Neutrophil (primary cell): ENCODE measurements at regions not wholly inside any gene's neighbourhood (a gene's known extent, or its start where the extent isn't known, plus 50 kb on each side); places are given as distances from the start of the nearest gene placed in this dataset.

Experiments used
- H3K27ac ChIP-seq: fragments of 200-600 bp; sonication (generic); 2 replicates; pipeline ENCODE4 v1.5.1; 2016; ENCODE audit warnings: mild to moderate bottlenecking, moderate library complexity
- H3K27me3 ChIP-seq: fragments of 200-600 bp; sonication (generic); 2 replicates; pipeline ENCODE4 v1.6.0; 2016; ENCODE audit warnings: mild to moderate bottlenecking
- H3K36me3 ChIP-seq: fragments of 200-600 bp; sonication (generic); 2 replicates; pipeline ENCODE4 v1.5.1; 2017
- H3K4me1 ChIP-seq, 2 experiments: fragments of 200-600 bp in 1 of 2; sonication (generic) in 1 of 2; 1 replicate in 1 of 2; 2 replicates in 1 of 2; pipeline versions ENCODE4 v1.5.1 to v1.6.1; 2013 to 2016; ENCODE audit warnings: low read depth in 1 of 2, low read length in 1 of 2, mild to moderate bottlenecking in 1 of 2, moderate library complexity in 1 of 2; ENCODE audit not compliant: control insufficient read depth in 1 of 2, insufficient read depth in 1 of 2
- H3K4me3 ChIP-seq, 2 experiments: fragments of 200-600 bp in 1 of 2; sonication (generic) in 1 of 2; 1 replicate in 1 of 2; 2 replicates in 1 of 2; pipeline ENCODE4 v1.5.1; 2013 to 2016; ENCODE audit warnings: low read depth in 1 of 2, low read length in 1 of 2, mild to moderate bottlenecking in 1 of 2, moderate library complexity in 1 of 2
- H3K9me3 ChIP-seq: fragments of 200-600 bp; sonication (generic); 2 replicates; pipeline ENCODE4 v1.5.1; 2016
- TF ChIP-seq, protein P1 (sequence below): fragments of 200-600 bp; sonication (generic); IDR thresholded peaks from 2 replicates; pipeline ENCODE4 v1.5.1; 2016; ENCODE audit warnings: antibody characterized with exemption

DNA sequence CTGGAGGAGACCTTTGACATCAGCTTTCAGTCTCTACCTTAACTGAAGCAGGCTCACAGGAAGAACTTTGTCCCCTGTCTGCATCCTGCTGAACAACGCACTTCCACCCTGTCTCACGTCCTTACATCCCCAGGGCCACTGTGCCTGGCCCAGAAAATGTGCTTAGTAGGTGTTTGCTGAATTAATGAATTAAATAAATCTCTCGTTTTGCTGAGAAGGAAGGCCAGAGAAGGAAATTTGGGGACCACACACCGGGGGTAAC, 54.3 kb upstream of the CREB3L1 start:
- Histone ChIP-seq H3K27ac (no peak overlapping the region), H3K9me3 (no peaks in the 10 kb centered on the region), H3K27me3 (peaks cover 5% of the 10 kb centered on the region), H3K4me3 (no peak overlapping the region), H3K4me1 (no peaks in the 10 kb centered on the region), H3K36me3 (no peaks in the 10 kb centered on the region)
- TF ChIP-seq, protein P1, sequence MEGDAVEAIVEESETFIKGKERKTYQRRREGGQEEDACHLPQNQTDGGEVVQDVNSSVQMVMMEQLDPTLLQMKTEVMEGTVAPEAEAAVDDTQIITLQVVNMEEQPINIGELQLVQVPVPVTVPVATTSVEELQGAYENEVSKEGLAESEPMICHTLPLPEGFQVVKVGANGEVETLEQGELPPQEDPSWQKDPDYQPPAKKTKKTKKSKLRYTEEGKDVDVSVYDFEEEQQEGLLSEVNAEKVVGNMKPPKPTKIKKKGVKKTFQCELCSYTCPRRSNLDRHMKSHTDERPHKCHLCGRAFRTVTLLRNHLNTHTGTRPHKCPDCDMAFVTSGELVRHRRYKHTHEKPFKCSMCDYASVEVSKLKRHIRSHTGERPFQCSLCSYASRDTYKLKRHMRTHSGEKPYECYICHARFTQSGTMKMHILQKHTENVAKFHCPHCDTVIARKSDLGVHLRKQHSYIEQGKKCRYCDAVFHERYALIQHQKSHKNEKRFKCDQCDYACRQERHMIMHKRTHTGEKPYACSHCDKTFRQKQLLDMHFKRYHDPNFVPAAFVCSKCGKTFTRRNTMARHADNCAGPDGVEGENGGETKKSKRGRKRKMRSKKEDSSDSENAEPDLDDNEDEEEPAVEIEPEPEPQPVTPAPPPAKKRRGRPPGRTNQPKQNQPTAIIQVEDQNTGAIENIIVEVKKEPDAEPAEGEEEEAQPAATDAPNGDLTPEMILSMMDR: no peak

DNA sequence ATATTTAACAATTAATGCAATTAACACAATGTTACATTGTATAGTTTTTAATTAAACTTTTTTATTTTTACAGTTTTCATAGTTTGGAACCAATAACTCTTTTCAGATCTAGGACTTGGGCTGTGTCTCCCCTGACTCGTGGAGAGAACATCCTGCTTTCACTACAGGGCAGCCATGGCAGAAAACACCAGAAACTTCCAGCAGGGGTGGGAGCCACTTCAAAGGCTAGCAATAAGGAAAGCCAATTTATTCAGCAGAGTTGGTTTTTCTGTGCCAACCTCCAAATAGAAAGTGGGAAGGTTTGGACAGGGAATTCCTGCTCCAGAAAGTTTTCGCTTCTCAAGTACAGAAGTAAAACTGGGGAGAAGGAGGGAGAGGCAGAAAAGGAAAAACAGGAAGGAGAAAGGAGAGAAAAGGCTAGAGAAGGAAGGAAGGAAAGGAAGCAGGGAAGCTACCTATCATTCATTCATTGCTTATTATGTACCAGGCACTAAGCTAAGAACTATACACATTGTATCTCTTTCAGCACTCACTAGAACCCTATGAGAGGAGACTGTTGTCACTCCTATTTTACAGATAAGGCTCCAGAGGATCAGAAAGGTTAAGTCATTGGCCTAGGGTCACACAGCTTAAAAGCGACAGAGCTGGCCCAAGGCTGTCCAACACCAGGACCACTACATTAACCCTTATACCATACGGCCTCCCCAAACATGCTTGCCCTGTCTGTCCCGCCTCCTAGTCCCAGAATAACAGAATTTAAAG, 54.8 kb upstream of the CREB3L1 start:
- H3K27me3 ChIP-seq: peaks cover 5% of the 10 kb centered on the region
- TF ChIP-seq, protein P1: no peak
- H3K27ac ChIP-seq: no peak overlapping the region
- no peak overlapping the region for H3K4me3 ChIP-seq
- no peaks in the 10 kb centered on the region for H3K4me1 ChIP-seq
- no peaks in the 10 kb centered on the region for H3K9me3 ChIP-seq
- no peaks in the 10 kb centered on the region for H3K36me3 ChIP-seq

GRCh38 chr11:46220313-46220712, 57.1 kb upstream of the CREB3L1 start:
- H3K4me3 ChIP-seq: no peak overlapping the region
- TF ChIP-seq, protein P1: no peak
- H3K36me3 ChIP-seq: no peaks in the 10 kb centered on the region
- H3K27me3 ChIP-seq: peaks cover 5% of the 10 kb centered on the region
- H3K9me3 ChIP-seq: no peaks in the 10 kb centered on the region
- no peaks in the 10 kb centered on the region for H3K4me1 ChIP-seq
- H3K27ac ChIP-seq: no peak overlapping the region

DNA sequence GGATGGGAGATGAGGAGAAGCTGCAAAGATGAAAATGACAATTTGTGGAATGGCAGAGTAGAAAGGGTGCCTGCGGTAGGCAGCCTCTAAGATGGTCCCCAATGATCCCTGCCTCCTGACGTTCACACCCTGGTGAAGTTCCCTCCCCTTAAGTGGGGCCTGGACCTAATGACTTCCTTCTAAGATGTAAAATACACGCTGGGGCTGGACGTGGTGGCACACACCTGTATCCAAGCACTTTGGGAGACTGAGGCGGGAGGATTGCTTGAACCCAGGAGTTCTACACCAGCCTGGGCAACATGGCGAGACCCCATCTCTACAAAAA, 60.7 kb upstream of the CREB3L1 start:
- Histone ChIP-seq H3K27me3 (no peaks in the 10 kb centered on the region), H3K27ac (no peak overlapping the region), H3K4me3 (no peak overlapping the region), H3K9me3 (no peaks in the 10 kb centered on the region), H3K36me3 (no peaks in the 10 kb centered on the region), H3K4me1 (no peaks in the 10 kb centered on the region)
- TF ChIP-seq, protein P1: no peak

DNA sequence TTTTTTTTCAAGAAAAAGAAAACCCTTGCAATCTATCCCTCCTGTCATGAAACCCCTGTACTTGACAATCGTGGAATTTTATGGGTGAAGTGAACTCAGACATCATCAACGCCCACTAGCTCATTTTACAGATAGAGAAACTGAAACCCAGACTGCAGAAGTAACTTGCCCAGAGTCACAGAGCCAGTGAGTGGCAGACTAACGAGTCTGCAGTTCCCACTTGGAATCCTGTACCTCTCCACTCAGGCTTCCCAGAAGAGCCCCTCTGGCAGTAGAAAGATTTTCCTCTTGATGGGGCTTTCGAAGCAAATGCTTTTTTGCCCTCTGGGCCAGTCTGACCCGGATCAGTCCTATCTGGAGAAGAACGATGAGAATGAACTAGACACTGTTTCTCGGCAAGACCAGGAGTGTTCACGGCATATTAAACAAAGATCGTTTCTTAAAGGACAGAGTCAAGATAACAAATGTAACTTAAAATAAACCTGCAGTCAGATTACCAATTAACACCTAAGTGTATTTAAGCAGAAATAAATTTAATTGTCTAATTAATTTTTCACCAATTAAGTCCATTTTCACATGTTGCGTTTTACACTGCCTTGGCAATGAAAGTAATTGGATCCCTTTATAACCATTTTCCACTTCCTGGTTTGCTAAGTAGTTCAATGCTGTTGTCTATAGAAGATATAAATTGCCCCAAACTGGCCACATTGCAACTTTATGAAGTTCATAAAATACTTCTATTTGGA, 61.3 kb upstream of the CREB3L1 start:
- no peak overlapping the region for H3K27ac ChIP-seq
- H3K9me3 ChIP-seq: no peaks in the 10 kb centered on the region
- no peaks in the 10 kb centered on the region for H3K4me1 ChIP-seq
- TF ChIP-seq, protein P1: no peak
- H3K36me3 ChIP-seq: no peaks in the 10 kb centered on the region
- H3K27me3 ChIP-seq: no peaks in the 10 kb centered on the region
- H3K4me3 ChIP-seq: no peak overlapping the region
